NCI-H2171 treated with DMSO at 0.1 percent for 48 hours (cell line): ENCODE measurements at regions not wholly inside any gene's neighbourhood (a gene's known extent, or its start where the extent isn't known, plus 50 kb on each side); places are given as distances from the start of the nearest gene placed in this dataset.

Source experiments
- DNase-seq: peaks from one replicate; lab custom pipeline; 2025; lab: John Stamatoyannopoulos, UW

GRCh38 chr1:30360281-30360680 is 363.1 kb downstream of the MATN1 start:
- no peak for DNase-seq

DNA sequence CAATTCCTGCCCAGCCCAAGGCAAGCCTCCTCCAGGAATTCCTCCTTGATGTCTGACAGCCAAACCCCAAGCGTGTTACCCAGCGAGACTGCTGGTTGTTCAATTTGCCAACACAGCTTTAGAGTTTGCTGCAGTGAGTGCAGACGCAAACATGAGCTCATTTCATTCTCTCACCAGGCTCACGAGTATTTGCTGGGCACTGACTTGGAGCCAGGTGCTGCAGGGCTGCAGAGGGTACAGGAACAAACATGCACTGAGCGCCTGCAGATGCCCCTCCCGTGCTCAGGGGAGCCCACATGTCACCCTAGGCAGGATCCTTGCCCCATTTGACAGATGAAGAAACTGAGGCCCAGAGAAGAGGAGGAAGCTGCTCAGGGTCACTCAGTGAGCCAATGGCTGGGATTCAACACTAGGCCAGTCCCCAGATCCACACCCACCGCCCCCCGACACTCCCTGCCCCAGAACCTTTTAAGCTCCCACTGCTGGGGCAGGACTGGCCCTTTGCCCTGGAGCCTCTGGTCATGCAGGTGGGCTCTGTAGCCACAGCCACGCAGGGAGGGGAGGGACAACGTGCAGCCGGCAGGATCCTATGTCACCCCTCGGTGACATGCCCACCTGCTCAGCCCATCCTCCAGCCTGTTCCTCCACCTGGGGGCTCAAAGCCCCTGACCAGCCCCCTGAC is 363.7 kb downstream of the MATN1 start:
- no peak for DNase-seq

DNA sequence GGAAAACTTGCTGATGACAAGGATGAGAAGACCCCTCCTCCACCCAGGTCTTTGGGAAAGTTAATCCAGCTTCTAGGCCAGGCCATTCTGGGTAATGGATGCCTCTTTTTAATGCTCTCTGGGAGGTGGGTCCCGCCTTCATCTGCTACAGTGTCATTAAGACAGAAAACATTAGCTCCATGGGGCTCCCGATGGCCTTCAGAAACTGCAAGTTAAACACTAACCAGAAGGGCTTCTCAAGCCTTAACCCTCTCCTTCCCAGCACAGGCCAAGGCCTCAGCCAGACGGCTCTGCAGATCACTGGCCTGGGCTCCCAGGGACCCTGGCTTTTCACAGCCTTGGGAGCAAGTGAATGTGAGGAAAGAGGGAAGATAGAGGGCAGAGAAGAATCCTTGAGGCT is 364.9 kb downstream of the MATN1 start:
- DNase-seq, result no peak

- DNase-seq, result no peak
Measured at GRCh38 chr1:30356839-30357238, 366.5 kb downstream of the MATN1 start.

DNA sequence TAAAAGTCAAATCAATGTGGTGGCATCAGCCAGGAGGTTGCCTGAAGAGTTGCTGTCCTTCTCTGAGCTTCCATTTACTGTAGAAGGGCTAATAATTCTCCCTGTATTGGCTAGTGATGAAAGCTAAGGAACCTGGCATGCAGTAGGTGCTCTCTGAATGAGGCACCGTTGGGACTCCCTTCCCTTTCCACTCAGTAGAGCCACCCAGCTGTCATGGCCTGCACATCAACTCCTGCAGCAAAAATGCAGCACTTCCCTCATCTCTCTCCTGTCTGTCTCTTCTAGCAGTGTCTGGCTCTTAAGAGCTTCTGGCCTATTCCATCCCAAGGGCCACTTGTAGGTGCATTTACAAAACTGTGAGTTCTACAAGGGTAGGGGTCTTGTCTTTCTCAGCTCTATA is 369.0 kb downstream of the MATN1 start:
- DNase-seq, result no peak

DNA sequence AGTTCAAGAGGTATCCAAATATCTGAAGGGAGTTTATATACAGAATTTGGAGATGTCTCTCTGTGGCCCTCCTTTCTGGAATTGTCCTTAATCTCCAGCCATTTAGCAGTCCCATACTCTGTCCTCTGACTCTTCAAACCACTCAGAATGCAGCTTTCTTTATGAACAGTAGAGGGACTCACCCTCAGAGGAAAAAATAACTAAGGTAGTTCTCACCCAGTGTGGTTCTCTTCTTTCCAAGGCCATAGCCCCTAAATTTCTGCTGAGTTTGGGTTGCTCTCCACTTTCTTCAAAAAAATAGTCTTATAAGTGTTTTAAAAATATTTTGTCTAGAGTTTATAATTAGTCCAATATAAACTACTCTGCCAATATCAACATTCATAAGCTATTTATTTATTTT is 369.7 kb downstream of the MATN1 start:
- no peak for DNase-seq

GRCh38 chr1:30348147-30348546 is 375.2 kb downstream of the MATN1 start:
- DNase-seq, result no peak

- DNase-seq, result no peak
Measured at GRCh38 chr1:30345491-30346130, 377.8 kb downstream of the MATN1 start.

GRCh38 chr1:30343562-30343961 is 379.8 kb downstream of the MATN1 start:
- no peak for DNase-seq

DNA sequence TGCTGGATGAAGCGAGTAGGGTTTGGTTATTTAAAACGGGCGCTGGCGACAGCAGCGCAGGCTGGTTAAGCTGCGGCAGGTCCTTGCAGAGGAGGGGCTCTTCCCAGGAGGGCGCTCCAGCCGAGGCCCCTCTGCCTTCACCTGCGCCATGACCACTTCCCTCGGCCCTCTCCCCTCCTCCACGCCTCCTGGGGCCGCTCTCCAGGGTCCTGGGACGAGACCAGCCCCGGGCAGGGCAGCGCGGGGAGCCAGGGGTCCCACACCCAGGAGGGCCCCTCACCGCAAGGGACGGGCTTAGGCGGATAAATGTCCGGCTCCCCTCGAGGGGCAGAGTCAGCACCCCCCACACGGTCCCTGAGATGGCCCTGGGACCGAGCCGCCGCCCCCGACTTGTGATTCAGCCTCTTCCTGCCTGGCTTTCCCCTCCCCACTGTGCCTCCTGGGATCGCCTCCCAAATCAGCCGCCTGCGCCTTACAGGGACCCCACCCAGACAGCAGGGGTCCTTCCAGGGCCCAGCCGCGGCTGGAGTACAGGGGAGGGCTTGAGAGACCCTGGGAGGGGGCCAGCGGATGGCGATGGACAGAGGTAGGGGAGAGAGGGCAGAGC is 380.7 kb downstream of the MATN1 start:
- DNase-seq, result no peak

DNA sequence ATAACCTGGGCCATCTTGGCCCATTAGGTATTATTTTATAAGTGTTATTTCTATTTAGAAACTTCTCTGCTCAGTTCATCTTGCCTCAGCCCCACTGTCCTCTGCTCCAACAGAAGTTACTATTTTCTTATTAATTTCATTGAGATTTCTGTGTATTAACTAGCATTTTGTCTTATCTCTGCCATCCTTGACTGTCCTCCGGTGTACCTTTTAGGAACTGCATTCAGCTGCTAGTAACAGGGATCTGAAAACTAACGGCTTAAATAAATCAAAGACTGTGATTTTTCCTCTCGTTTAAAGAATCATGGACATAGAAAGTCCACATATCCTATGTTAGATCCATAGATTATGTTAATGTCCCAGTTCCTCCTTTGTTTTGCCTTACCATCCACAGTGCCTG is 382.5 kb downstream of the MATN1 start:
- DNase-seq, result peak; percentile 3

GRCh38 chr1:30339866-30340265 is 383.5 kb downstream of the MATN1 start:
- no peak for DNase-seq

DNA sequence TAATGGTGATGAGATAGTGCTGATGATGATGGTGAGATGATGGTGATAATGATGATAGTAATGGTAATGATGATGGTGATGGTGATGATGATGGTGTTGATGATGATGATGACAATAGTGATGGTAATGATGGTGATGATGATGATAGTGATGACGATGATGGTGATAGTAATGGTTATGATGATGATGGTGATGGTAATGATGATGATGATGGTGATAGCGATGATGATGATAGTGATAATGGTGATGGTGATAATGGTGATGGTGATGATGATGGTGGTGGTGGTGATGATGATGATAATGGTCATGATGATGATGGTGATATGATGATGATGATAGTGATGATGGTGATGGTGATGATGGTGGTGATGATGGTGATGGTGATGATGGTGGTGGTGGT is 384.6 kb downstream of the MATN1 start:
- DNase-seq, result no peak

DNA sequence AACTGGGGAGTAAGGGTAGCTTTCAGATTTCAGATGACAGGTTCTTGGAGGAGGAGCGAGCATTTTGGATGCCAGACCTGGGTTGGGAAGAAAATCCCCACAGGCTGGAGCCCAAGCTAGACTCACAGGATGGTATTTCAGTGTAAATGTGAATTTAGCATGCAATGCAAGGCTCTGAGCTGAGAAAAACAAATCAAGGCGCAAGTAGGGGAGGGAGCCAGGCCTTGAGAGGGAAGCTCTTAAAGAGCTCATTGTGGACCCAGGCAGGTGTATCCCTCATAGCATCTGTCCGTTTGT is 386.1 kb downstream of the MATN1 start:
- no peak for DNase-seq

- no peak for DNase-seq
Measured at GRCh38 chr1:30336550-30337323, 386.6 kb downstream of the MATN1 start.

DNA sequence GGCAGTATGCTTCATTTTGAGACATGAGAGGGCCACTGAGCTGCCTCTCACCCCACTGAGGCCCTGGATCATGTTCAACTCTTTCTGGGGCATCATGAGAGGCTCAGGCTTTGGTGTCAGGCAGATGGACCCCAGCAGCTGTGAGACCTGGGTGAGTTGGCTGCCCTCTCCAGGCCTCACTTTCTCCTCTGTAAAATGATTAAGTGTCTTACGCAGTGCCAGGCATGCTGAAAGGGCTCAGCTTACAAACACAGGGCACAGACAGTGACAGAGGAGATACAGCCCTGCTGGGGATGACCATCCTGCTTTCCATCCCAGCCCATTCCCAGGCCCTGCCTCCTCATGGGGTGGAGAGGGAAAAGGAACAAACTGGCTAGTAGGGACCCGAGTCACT is 387.4 kb downstream of the MATN1 start:
- no peak for DNase-seq

GRCh38 chr1:30335389-30335996 is 387.9 kb downstream of the MATN1 start:
- no peak for DNase-seq

- DNase-seq, result no peak
Measured at GRCh38 chr1:30334767-30335166, 388.6 kb downstream of the MATN1 start.

GRCh38 chr1:30332116-30333094 is 391.0 kb downstream of the MATN1 start:
- DNase-seq, result no peak

GRCh38 chr1:30331415-30332065 is 391.8 kb downstream of the MATN1 start:
- DNase-seq, result no peak

GRCh38 chr1:30330644-30331043 is 392.7 kb downstream of the MATN1 start:
- DNase-seq, result no peak
